Fibroblast of the aortic adventitia (primary cell): ENCODE measurements at regions not wholly inside any gene's neighbourhood (a gene's known extent, or its start where the extent isn't known, plus 50 kb on each side); places are given as distances from the start of the nearest gene placed in this dataset.

ENCODE experiments used
- DNase-seq: peaks from one replicate; pipeline ENCODE4 v3.0.0-alpha.2; 2010; ENCODE audit warnings: low read depth
- H3K4me3 ChIP-seq: 2 replicates; pipeline ENCODE4 v1.5.1; 2011; ENCODE audit warnings: low read depth, mild to moderate bottlenecking, control low read depth, low read length, moderate library complexity
- CTCF ChIP-seq: IDR thresholded peaks from 2 replicates; pipeline ENCODE4 v1.5.1; 2011; ENCODE audit warnings: mild to moderate bottlenecking, low read length, control low read depth, inconsistent platforms; ENCODE audit not compliant: insufficient read depth

GRCh38 chr1:199057322-199057721, 418.5 kb downstream of the PTPRC start:
- no peak for TF ChIP-seq CTCF
- DNase-seq: no peak
- no peak overlapping the region for H3K4me3 ChIP-seq

GRCh38 chr1:199058281-199058680, 419.4 kb downstream of the PTPRC start:
- no peak for DNase-seq
- no peak for TF ChIP-seq CTCF

GRCh38 chr1:199064971-199065370, 426.1 kb downstream of the PTPRC start:
- no peak overlapping the region for H3K4me3 ChIP-seq
- TF ChIP-seq CTCF: no peak
- DNase-seq: no peak

More at GRCh38 chr1:199058281-199058680, 419.4 kb downstream of the PTPRC start:
- H3K4me3 ChIP-seq: no peak overlapping the region

GRCh38 chr1:199067483-199067882, 428.6 kb downstream of the PTPRC start:
- no peak for TF ChIP-seq CTCF
- no peak overlapping the region for H3K4me3 ChIP-seq
- no peak for DNase-seq

GRCh38 chr1:199071080-199071479, 432.2 kb downstream of the PTPRC start:
- DNase-seq: no peak
- TF ChIP-seq CTCF: no peak
- H3K4me3 ChIP-seq: no peak overlapping the region

- H3K4me3 ChIP-seq: no peak overlapping the region
- no peak for TF ChIP-seq CTCF
- no peak for DNase-seq
These were observed 434.3 kb downstream of the PTPRC start for GRCh38 chr1:199073166-199073565.

- no peak overlapping the region for H3K4me3 ChIP-seq
- DNase-seq: no peak
- TF ChIP-seq CTCF: no peak
These were observed 437.0 kb downstream of the PTPRC start for GRCh38 chr1:199075792-199076191.
